ENCODE measurements at regions not wholly inside any gene's neighbourhood (a gene's known extent, or its start where the extent isn't known, plus 50 kb on each side); places are given as distances from the start of the nearest gene placed in this dataset.

- TF ChIP-seq CTCF (IDR thresholded peaks at IDR 0.05; ENCODE audit: borderline replicate concordance, extremely low read depth, low read length, poor library complexity, severe bottlenecking) (no peak), EZH2 (IDR thresholded peaks at IDR 0.05; ENCODE audit: borderline replicate concordance, low read depth, low read length, severe bottlenecking) (no peak)
Measured at GRCh38 chr3:67897351-67898336, 243.2 kb upstream of the SUCLG2 start.

All from DND-41 (cell line).